ENCODE measurements at regions not wholly inside any gene's neighbourhood (a gene's known extent, or its start where the extent isn't known, plus 50 kb on each side); places are given as distances from the start of the nearest gene placed in this dataset.
A peak's percentile ranks its signal among the peaks of the same experiment; 100 is the strongest.

- no peak for DNase-seq
These were observed 206.4 kb upstream of the BCOR start for GRCh38 chrX:40304115-40304514.

GRCh38 chrX:40303256-40304077, 205.7 kb upstream of the BCOR start:
- no peak for DNase-seq

- peak; percentile 9 for DNase-seq
These were observed 202.6 kb upstream of the BCOR start for GRCh38 chrX:40300286-40300890.

- peak; percentile 36 for DNase-seq
These were observed 201.9 kb upstream of the BCOR start for GRCh38 chrX:40299641-40300046.

- no peak for DNase-seq
These were observed 201.1 kb upstream of the BCOR start for GRCh38 chrX:40298572-40299479.

GRCh38 chrX:40298069-40298468, 200.3 kb upstream of the BCOR start:
- DNase-seq = no peak

GRCh38 chrX:40291553-40291952, 193.8 kb upstream of the BCOR start:
- DNase-seq = no peak

- no peak for DNase-seq
These were observed 192.8 kb upstream of the BCOR start for GRCh38 chrX:40290517-40290916.

- DNase-seq = no peak
These were observed 188.1 kb upstream of the BCOR start for GRCh38 chrX:40285876-40286275.

- DNase-seq = no peak
These were observed 187.1 kb upstream of the BCOR start for GRCh38 chrX:40284852-40285251.

- DNase-seq = no peak
These were observed 186.2 kb upstream of the BCOR start for GRCh38 chrX:40283981-40284380.

GRCh38 chrX:40282946-40283660, 185.3 kb upstream of the BCOR start:
- no peak for DNase-seq

- no peak for DNase-seq
These were observed 184.6 kb upstream of the BCOR start for GRCh38 chrX:40282348-40282747.

GRCh38 chrX:40281336-40282005, 183.7 kb upstream of the BCOR start:
- peak; percentile 25 for DNase-seq

GRCh38 chrX:40279762-40280161, 182.0 kb upstream of the BCOR start:
- no peak for DNase-seq

GRCh38 chrX:40279091-40279430, 181.3 kb upstream of the BCOR start:
- no peak for DNase-seq

- peak; percentile 70 for DNase-seq
These were observed 180.8 kb upstream of the BCOR start for GRCh38 chrX:40278340-40279090.

- DNase-seq = no peak
These were observed 179.9 kb upstream of the BCOR start for GRCh38 chrX:40277672-40278071.

- peak; percentile 11 for DNase-seq
These were observed 175.7 kb upstream of the BCOR start for GRCh38 chrX:40273356-40274050.

- no peak for DNase-seq
These were observed 175.0 kb upstream of the BCOR start for GRCh38 chrX:40272776-40273175.

- DNase-seq = no peak
These were observed 174.4 kb upstream of the BCOR start for GRCh38 chrX:40272141-40272540.

Measured in CD4-positive, alpha-beta T cell treated with Interleukin-17A for 4 hours (primary cell).